HG03521 (cell line): ENCODE measurements at regions not wholly inside any gene's neighbourhood (a gene's known extent, or its start where the extent isn't known, plus 50 kb on each side); places are given as distances from the start of the nearest gene placed in this dataset.

Source experiments
- ATAC-seq: cut with Tn5 transposase; IDR thresholded peaks from one replicate; pipeline ENCODE4 v1.9.1; 2021; ENCODE audit warnings: mild to moderate bottlenecking, moderate library complexity; ENCODE audit not compliant: unreplicated experiment

GRCh38 chr4:27467351-27467750, 606.7 kb downstream of the STIM2 start:
- no peak for ATAC-seq

GRCh38 chr4:27472364-27472763, 611.7 kb downstream of the STIM2 start:
- ATAC-seq = no peak

DNA sequence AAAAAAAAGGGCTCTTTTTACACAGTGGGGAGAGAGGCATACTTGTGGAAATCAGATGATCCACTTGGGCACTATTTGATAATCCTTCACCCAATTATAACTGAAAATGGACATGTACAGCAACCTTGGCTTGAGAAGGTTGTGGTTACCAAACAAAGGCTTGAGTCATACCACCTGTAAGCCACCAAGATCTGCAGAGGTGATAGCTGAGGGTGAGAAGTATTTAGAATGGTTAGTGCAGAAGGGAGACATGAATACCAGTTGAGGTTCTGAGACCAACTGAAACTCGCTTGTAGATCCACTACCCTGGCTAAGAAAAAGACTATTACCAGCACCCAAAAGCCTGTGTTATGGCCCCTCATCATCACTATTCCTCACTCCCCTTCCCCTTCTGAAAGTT, 614.0 kb downstream of the STIM2 start:
- no peak for ATAC-seq

GRCh38 chr4:27484216-27484615, 623.6 kb downstream of the STIM2 start:
- ATAC-seq = no peak

- ATAC-seq = no peak
These were observed 629.7 kb downstream of the STIM2 start for GRCh38 chr4:27490315-27490714.

DNA sequence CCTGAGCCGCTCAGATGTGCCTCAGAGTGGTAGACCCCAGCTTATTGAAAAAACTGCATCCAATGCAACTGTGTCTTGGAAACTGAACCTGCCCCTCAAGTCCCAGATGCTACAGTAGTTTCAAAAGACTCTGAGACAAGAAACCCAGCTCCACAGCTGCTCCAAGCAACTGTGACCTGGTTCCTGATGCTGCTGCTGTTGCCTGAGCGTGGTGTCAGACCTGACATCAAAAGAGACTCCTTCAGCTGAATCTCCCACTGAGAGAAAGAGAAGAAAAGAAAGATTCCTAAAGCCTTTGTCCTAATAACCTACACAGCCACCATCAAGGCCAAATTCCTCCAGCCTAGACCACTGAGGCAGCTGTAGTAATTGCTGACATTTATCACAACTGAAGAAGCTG, 630.1 kb downstream of the STIM2 start:
- ATAC-seq = no peak

DNA sequence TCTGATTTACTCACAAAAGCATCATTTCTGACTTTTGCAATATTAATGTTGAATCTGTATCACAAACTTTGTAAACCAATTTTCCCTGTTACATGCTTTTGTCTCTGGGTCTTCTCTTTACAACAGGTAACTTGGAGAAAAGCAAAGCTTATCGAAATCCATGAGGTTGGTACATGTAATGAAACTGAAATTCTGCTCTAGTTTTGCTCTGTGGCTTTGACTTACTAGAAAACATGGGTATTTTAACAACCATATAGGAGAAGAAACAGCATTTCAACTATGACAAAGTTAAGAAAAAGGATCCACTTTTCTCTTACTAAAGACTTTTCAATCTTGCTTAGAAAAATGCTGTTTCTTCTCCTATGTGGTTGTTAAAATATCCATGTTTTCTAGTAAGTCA, 645.8 kb downstream of the STIM2 start:
- ATAC-seq = no peak

DNA sequence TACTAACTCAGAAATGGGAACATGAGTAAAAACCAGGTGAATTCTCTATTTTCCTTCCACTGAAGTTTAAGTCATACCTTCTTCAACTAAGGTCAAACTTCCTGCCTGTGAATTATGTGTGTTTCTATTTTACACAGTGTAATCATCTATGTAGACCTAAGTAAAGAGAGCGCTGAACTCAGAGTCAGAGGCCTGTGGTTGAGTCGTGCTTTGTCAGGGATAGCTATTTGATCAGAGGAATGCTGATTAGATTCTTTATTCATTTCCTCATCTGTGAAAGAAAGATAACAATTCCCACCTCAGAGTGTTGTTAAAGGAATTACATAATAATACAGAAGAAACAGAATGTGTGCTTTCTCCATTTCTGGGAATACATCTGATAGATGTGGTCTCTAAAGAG, 654.1 kb downstream of the STIM2 start:
- ATAC-seq = no peak

DNA sequence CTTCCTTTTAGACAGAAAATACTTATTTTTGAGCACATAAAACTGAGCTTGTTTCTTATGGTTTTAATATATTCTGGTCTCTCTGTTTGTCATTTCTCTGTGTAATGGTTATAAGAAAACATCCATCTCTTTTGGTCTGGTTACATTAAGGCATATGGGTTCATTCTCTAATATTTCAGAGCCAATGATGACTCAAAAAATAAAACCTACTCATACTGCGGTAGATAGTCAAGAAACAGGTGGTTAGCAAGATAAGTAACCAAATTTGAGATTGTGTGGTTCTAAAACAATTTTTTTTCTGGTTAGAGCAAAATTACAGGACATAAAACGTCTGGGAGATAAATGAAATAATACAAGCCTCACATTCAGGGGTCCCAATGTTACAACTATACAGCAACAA, 654.5 kb downstream of the STIM2 start:
- no peak for ATAC-seq

DNA sequence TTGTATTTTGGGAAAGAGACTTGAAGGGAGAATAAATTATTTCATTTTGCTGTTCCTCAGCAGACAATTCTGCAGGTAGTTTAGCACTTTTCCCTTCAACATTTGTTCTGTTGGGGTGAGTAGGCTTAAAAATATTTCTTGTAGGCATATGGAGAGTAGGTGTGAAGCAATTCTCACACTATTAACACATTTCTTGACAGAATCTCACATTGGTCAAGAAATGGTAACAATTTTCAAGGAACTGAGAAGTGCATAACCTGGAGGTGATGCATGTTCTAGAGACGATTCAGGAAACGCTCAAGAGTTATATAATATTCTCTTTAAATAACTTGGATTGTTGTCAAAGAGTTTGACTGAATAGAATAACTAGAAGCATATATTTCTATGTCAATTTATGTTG, 658.2 kb downstream of the STIM2 start:
- no peak for ATAC-seq

- ATAC-seq = no peak
These were observed 663.6 kb downstream of the STIM2 start for GRCh38 chr4:27524224-27524623.

DNA sequence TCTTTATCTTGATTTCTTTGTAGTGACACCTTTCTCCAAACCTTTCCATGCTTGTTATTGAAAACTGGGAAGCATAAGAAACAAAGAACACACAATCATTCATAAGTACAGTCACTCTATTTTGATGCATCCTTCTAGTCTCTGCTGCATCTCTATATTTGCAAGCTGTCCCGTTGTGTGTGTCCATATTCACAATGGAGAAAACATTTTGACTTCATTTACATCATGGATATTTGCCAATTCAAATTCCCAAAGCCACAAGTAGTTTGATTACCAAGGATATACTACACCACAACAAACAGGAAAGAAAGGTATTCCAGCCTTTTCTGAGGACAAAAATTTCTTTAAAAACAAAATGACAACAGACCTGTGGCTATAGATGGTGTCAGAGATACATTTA, 673.8 kb downstream of the STIM2 start:
- ATAC-seq = no peak

- ATAC-seq = no peak
These were observed 707.8 kb downstream of the STIM2 start for GRCh38 chr4:27568236-27568951.

GRCh38 chr4:27568952-27569319, 708.3 kb downstream of the STIM2 start:
- no peak for ATAC-seq

GRCh38 chr4:27574743-27575142, 714.1 kb downstream of the STIM2 start:
- no peak for ATAC-seq

DNA sequence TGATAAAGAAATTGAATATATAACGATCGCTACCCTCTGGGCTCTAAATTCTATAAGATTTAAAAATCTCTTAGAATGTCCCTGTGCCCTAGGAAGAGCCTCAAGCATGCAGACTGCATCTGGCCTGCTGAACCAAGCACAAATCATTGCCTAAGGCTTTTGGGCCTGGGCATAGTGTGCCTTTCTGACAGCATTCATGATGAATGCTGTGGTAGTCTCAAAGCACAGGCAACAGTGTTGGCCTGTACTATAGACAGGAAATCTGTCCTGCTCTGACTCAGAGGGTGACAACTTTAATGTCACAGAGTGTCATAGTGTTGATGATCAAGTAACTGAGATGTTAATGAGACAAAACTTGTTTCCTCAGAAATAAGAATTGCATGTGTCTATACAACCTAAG, 717.3 kb downstream of the STIM2 start:
- ATAC-seq = no peak

DNA sequence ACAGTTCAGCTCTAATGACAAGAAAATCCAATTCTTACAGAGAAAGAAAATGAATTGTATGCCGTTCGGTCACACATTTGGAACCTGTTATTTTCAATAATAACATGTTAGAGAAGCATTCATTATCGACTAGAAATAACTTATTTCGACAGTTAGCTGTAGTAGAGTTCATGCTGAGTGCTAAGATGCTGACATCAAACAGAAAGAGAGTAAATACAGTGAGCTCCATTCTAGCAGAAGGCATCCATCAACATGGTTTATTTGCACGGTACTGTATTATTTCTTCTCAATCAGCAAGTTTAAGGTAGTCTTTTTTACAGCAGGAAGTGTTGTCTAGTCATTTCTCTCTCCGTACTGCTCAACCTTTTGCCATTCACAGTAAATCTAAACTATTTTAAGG, 732.1 kb downstream of the STIM2 start:
- ATAC-seq = no peak

- ATAC-seq = no peak
These were observed 734.3 kb downstream of the STIM2 start for GRCh38 chr4:27594922-27595321.

GRCh38 chr4:27595571-27596360, 735.1 kb downstream of the STIM2 start:
- ATAC-seq = no peak

GRCh38 chr4:27602172-27602571, 741.5 kb downstream of the STIM2 start:
- ATAC-seq = no peak

DNA sequence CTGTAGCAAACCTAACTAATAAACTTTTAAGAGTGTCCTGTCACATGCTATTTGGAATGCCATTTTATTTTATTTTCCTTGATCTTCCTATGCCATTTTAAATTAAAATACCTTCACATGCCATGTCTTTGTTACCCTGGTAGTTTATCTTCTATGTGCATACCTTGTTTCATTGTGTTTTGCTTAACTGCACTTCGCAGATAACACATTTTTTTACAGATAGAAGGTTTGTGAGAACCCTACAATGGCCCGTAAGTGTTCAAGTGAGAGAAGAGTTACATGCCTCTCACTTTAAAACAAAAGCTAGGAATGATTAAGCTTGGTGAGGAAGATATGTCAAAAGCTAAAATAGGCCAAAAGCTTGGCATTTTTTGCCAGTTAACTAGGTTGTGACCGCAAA, 744.1 kb downstream of the STIM2 start:
- no peak for ATAC-seq

GRCh38 chr4:27616166-27616565, 755.5 kb downstream of the STIM2 start:
- no peak for ATAC-seq

DNA sequence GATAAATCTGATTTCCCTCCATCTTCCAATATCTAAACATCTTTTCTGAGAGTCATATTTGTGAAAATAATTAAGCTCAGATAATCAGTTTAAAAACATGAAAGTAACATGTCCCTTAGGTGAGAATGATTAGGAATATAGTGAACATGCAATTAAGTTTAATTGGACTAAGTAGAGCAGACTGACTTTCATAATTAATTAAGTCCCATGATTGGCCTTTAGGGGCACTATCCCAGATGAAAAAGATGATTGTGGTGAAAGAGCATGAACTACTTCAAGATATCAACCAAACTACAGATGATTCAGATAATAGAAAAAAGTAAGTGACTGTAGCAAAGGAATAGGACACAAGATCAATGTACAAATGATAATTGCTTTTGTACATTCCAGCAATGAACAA, 758.8 kb downstream of the STIM2 start:
- ATAC-seq = no peak
